DOHH2 (cell line): ENCODE measurements at regions not wholly inside any gene's neighbourhood (a gene's known extent, or its start where the extent isn't known, plus 50 kb on each side); places are given as distances from the start of the nearest gene placed in this dataset.

Experiments
- H3F3A ChIP-seq: fragments of 200-600 bp; sonication (generic), shearing (Covaris generic); 2 replicates; pipeline ENCODE4 v1.6.0; 2016; ENCODE audit warnings: antibody characterized with exemption, mild to moderate bottlenecking; ENCODE audit not compliant: control insufficient read depth, insufficient read depth
- H3K27ac ChIP-seq: fragments of 200-600 bp; sonication (generic); 2 replicates; pipeline ENCODE4 v1.5.1; 2014; ENCODE audit warnings: low read depth, mild to moderate bottlenecking, low read length, moderate library complexity
- H3K27me3 ChIP-seq: fragments of 200-600 bp; sonication (generic); 2 replicates; pipeline ENCODE4 v1.6.1; 2014; ENCODE audit warnings: mild to moderate bottlenecking, low read length, mixed read lengths; ENCODE audit not compliant: control insufficient read depth
- H3K36me3 ChIP-seq: fragments of 200-600 bp; sonication (generic); 2 replicates; pipeline ENCODE4 v1.6.1; 2014; ENCODE audit warnings: mild to moderate bottlenecking, low read length, moderate library complexity, mixed read lengths; ENCODE audit not compliant: control insufficient read depth
- H3K4me1 ChIP-seq: fragments of 200-600 bp; sonication (generic); 2 replicates; pipeline ENCODE4 v1.6.1; 2014; ENCODE audit warnings: mild to moderate bottlenecking, low read length, mixed read lengths; ENCODE audit not compliant: control insufficient read depth
- H3K4me2 ChIP-seq: fragments of 200-600 bp; sonication (generic); 2 replicates; pipeline ENCODE4 v1.6.0; 2014; ENCODE audit warnings: mild to moderate bottlenecking, low read length, moderate library complexity
- H3K4me3 ChIP-seq: fragments of 200-600 bp; sonication (generic); 2 replicates; pipeline ENCODE4 v1.5.1; 2014; ENCODE audit warnings: mild to moderate bottlenecking, low read length, mixed read lengths
- H3K79me2 ChIP-seq: fragments of 200-600 bp; sonication (generic); 2 replicates; pipeline ENCODE4 v1.6.1; 2014; ENCODE audit warnings: mild to moderate bottlenecking, low read length, mixed read lengths; ENCODE audit not compliant: control insufficient read depth
- H3K9me2 ChIP-seq: fragments of 200-600 bp; sonication (generic); replicated peaks from 2 replicates; pipeline ENCODE4 v1.6.1; 2014; ENCODE audit warnings: mild to moderate bottlenecking, low read length, mixed read lengths; ENCODE audit not compliant: control insufficient read depth
- H3K9me3 ChIP-seq: fragments of 200-600 bp; sonication (generic); 2 replicates; pipeline ENCODE4 v1.6.1; 2014; ENCODE audit warnings: antibody characterized with exemption, low read length, mixed read lengths; ENCODE audit not compliant: control insufficient read depth, insufficient read depth
- H4K20me1 ChIP-seq: fragments of 200-600 bp; sonication (generic); 2 replicates; pipeline ENCODE4 v1.6.0; 2014; ENCODE audit warnings: low read depth, mild to moderate bottlenecking, antibody characterized with exemption, low read length, moderate library complexity; ENCODE audit not compliant: control insufficient read depth, insufficient read depth
- EZH2phosphoT487 ChIP-seq: fragments of 200-600 bp; sonication (generic); IDR thresholded peaks from 2 replicates; pipeline ENCODE4 v1.6.1; 2017; ENCODE audit warnings: borderline replicate concordance, mild to moderate bottlenecking, antibody characterized with exemption, low read length, moderate library complexity, mixed read lengths
- TF ChIP-seq, protein P1 (sequence below): fragments of 200-600 bp; sonication (generic); IDR thresholded peaks from one replicate; pipeline ENCODE4 v1.5.1; 2014; ENCODE audit warnings: antibody characterized with exemption, mild to moderate bottlenecking, low read depth, low read length; ENCODE audit not compliant: poor library complexity, severe bottlenecking

DNA sequence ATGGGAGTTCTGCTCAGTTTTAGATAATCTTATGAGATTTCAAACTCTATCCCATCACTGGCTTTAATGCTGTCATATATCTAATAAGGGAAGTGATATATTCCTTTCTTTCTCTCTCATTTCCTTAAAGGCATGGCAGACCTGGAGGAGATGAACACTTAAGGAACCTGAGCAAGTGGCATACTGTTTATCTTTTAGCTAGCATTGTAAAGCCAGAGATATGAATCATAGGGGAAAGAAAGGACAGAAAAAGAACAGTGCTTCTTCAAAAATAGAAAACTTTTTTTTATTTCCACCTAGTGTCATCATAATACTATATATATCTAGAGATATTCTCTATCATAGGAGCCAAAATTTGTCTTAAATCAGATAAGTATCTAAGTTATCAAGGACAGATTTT lies 68.3 kb upstream of the PSMA6 start:
- no peak overlapping the region for H3K4me2 ChIP-seq
- H3K9me3 ChIP-seq = no peaks in the 10 kb centered on the region
- H3K27me3 ChIP-seq = no peaks in the 10 kb centered on the region
- no peaks in the 10 kb centered on the region for H3K9me2 ChIP-seq
- H3K4me1 ChIP-seq = no peaks in the 10 kb centered on the region
- no peak overlapping the region for H3K4me3 ChIP-seq
- H4K20me1 ChIP-seq = no peaks in the 10 kb centered on the region
- TF ChIP-seq, protein P1, sequence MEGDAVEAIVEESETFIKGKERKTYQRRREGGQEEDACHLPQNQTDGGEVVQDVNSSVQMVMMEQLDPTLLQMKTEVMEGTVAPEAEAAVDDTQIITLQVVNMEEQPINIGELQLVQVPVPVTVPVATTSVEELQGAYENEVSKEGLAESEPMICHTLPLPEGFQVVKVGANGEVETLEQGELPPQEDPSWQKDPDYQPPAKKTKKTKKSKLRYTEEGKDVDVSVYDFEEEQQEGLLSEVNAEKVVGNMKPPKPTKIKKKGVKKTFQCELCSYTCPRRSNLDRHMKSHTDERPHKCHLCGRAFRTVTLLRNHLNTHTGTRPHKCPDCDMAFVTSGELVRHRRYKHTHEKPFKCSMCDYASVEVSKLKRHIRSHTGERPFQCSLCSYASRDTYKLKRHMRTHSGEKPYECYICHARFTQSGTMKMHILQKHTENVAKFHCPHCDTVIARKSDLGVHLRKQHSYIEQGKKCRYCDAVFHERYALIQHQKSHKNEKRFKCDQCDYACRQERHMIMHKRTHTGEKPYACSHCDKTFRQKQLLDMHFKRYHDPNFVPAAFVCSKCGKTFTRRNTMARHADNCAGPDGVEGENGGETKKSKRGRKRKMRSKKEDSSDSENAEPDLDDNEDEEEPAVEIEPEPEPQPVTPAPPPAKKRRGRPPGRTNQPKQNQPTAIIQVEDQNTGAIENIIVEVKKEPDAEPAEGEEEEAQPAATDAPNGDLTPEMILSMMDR = no peak
- no peak for TF ChIP-seq EZH2phosphoT487
- H3K36me3 ChIP-seq = no peaks in the 10 kb centered on the region
- no peaks in the 10 kb centered on the region for H3F3A ChIP-seq
- H3K27ac ChIP-seq = no peak overlapping the region
- H3K79me2 ChIP-seq = no peaks in the 10 kb centered on the region

DNA sequence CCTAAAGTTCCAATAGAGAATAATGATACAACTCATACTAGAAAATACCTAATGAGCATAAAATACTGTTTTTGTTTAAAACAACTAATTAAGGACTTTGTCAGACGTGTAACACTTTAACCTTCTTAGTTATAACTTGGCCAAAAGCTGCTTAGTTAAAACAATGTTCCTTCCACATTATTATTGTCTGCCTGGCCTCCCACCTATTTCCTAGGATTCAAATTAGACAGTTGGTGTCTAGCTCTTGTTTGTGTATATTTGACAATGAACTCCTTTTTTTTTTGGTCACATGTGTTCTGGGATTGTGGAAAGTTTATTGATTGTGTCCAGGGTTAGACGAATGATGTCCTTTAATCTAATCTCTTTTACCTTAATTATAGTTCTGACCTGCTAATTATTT lies 67.6 kb upstream of the PSMA6 start:
- no peaks in the 10 kb centered on the region for H3K9me2 ChIP-seq
- no peaks in the 10 kb centered on the region for H3K79me2 ChIP-seq
- H3F3A ChIP-seq = no peaks in the 10 kb centered on the region
- no peaks in the 10 kb centered on the region for H3K27me3 ChIP-seq
- peaks cover under 1% of the 10 kb centered on the region; the same call in 1 of the 2 replicates for H3K4me1 ChIP-seq
- no peaks in the 10 kb centered on the region for H3K9me3 ChIP-seq
- H3K27ac ChIP-seq = no peak overlapping the region
- H3K36me3 ChIP-seq = no peaks in the 10 kb centered on the region
- no peak overlapping the region for H3K4me3 ChIP-seq
- no peaks in the 10 kb centered on the region for H4K20me1 ChIP-seq
- TF ChIP-seq, protein P1 = no peak
- no peak for TF ChIP-seq EZH2phosphoT487
- no peak overlapping the region for H3K4me2 ChIP-seq

DNA sequence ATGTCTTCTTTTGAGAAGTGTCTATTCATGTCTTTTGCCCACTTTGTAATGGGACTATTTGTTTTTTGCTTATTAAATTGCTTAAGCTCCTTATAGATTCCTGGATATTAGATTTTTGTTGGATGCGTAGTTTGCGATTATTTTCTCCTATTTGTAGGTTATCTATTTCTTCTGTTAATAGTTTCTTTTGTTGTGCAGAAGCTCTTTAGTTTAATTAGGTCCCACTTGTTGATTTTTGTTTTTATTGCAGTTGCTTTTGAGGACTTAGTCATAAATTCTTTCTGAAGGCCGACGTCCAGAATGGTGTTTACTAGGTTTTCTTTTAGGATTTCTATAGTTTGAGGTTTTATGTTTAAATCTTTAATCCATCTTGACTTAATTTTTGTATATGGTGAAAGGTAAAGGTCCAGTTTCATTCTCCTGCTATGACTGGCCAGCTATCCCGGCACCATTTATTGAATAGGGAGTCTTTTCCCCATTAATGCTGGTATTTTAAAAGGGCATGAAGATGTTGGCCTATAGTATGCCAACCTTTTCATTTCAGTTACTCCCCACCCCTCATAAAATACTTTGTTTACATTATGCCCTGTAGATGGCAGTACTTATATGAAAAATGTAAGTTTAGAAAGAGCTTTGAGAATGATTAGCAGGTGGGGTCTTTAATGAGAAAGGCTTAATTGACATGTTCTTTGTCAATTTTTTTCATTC lies 62.9 kb upstream of the PSMA6 start:
- no peaks in the 10 kb centered on the region for H3K36me3 ChIP-seq
- H3K9me2 ChIP-seq = no peaks in the 10 kb centered on the region
- H3K27me3 ChIP-seq = no peaks in the 10 kb centered on the region
- H3K4me1 ChIP-seq = peaks cover 6% of the 10 kb centered on the region; the same call in 1 of the 2 replicates
- no peak for TF ChIP-seq EZH2phosphoT487
- TF ChIP-seq, protein P1 = peak; percentile 66
- no peaks in the 10 kb centered on the region for H3K9me3 ChIP-seq
- H3K79me2 ChIP-seq = no peaks in the 10 kb centered on the region
- no peaks in the 10 kb centered on the region for H4K20me1 ChIP-seq
- no peak overlapping the region for H3K27ac ChIP-seq
- H3F3A ChIP-seq = no peaks in the 10 kb centered on the region
- no peak overlapping the region for H3K4me3 ChIP-seq
- no peak overlapping the region for H3K4me2 ChIP-seq
